Brain pericyte (primary cell): ENCODE measurements at regions not wholly inside any gene's neighbourhood (a gene's known extent, or its start where the extent isn't known, plus 50 kb on each side); places are given as distances from the start of the nearest gene placed in this dataset.
"Not testable (repeated sequence)": the region's sequence is repeated elsewhere in the genome, so short reads cannot be mapped to it uniquely, and the experiment has no call there.

Source experiments
- DNase-seq: peaks from one replicate; pipeline ENCODE4 v3.0.0-alpha.2; 2012; ENCODE audit warnings: low read depth, low spot score

DNA sequence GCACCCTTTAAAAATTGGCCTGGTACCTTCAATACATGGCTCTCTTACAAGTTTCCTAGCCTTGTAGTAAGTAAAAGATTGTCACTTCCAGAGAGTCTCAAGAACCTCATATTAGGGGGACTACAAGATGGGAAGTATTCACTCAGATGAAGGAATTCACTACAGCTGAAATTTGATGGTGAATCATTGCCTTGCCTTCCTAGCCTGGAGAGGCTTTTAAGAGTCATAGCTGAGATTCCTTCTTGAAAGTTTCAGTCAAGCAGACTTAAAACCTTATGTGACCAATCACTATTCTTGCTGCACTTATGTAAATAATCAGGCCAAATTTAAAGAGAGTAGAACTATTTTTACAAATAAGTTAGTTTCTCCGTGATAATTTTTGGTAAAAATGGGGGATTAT is 451.6 kb downstream of the TRHDE start:
- no peak for DNase-seq

DNA sequence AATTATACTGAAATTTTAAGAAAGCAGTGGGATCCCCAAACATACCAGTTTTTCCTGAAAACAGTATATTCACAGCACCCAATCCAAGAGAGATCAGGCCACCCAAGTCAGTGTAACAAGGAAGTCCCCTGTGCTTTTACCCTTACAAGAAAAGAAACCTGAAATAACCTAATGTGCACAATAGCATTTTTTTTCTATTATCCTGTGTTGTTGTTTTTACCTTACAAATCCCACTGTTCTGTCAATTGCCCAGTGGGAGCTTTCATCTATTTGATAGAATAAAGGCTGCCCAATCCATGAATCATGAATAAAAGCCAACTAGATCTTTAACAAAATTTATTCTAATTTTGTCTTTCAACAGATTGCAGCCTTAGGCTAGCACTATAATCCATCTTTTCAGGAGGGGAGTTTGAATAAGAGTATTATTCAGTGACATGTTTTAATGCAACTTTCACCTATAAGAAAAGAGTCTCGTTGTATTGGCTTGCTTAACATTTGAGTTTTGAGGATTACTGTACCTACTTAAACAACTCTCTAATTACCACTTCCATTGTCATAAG is 457.4 kb downstream of the TRHDE start:
- no peak for DNase-seq

GRCh38 chr12:72734581-72734980 is 462.4 kb downstream of the TRHDE start:
- no peak for DNase-seq

- DNase-seq: no peak
Observed at GRCh38 chr12:72738811-72739210, 466.6 kb downstream of the TRHDE start.

- no peak for DNase-seq
Observed at GRCh38 chr12:72740064-72740463, 467.9 kb downstream of the TRHDE start.

DNA sequence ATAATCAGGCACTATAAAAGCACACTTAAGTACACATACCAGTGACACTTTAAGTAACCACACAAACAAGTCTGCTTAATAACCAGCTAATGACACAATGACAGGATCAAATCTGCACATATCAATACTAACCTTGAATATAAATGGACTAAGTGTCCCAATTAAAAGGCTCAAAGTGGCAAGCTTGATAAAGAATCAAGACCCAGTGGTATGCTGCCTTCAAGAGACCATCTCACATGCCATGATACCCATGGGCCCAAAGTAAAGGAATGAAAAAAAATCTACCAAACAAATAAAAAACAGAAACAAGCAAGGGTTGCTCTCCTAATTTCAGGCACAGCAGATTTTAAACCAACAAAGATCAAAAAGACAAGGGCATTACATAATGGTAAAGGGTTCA is 470.4 kb downstream of the TRHDE start:
- no peak for DNase-seq

GRCh38 chr12:72746048-72746447 is 473.9 kb downstream of the TRHDE start:
- no peak for DNase-seq

GRCh38 chr12:72747111-72747849 is 475.1 kb downstream of the TRHDE start:
- DNase-seq: no peak

DNA sequence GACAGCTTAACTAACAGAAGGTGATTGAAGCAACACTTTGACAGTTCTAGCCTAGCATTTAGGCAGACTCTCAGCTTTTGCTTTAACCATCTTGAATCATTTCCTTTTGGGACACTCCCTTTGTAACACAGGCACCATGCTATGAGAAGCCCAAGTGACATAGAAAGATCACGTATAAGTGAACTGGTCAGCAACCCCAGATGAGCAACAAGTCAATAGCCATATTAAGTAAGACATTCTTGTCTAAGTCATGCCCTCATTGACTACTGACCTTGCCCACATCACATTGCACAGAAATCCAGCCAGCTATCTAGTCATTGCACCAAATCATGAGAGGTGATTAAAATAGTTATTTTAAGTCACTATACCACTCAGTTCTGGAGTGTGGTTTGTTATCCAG is 476.8 kb downstream of the TRHDE start:
- no peak for DNase-seq

DNA sequence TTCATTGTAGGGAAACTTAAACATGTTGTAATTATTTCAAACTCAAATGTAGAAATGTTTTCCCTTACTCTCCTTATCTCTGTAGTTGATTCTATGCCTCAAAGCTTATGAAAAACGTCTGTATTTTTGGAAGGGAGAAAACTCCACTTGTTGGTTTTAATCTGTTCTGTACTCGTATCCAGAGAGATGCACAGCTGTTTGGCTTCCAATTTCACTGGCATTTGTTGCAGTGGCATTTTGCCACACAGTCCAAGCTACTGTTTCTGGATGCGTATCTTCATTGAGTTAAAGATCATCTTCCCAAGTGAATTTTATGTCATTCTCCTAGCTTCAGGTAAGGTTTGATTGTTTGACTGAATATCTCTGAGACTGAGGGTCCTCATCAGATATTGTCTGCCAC is 481.4 kb downstream of the TRHDE start:
- no peak for DNase-seq

- not testable (repeated sequence) for DNase-seq
Observed at GRCh38 chr12:72754026-72754425, 481.9 kb downstream of the TRHDE start.

GRCh38 chr12:72766517-72766916 is 494.3 kb downstream of the TRHDE start:
- no peak for DNase-seq

DNA sequence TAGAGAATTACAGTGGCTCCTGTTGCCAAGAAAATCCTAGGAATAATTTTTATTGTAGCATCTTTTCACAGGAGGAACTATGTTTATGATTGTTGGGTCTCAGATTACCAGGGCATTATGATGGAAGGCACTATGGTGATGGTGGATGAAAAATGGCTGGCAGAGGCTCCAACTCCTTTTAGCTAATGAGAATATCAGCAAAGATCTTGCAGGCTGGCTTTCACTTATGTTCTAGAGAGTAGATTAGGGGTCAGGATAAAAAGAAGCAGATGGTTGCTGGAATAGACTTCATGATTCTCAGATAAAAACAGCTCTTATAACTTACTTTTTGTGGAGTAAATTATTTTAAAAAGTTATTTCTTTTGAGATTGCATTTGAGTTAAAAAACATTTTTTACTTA is 501.9 kb downstream of the TRHDE start:
- DNase-seq: no peak

DNA sequence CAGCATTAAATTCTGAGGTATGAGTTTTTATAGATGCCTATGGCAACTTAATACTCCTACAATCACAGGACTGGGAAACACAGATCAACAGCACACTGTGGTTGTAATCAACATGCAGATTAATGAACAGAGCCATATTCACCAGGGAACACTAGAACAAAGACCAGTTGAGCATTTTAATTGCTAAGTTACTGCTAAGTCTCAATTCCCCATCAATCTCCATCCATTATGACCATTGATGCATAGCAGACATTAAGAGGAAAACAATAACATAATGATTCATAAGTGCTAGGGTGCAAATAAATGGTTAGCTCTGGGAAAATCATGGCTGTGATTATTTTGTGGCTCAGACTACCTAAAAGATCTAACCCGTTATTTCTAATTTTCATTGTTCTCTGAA is 505.6 kb downstream of the TRHDE start:
- no peak for DNase-seq

GRCh38 chr12:72790273-72790672 is 518.1 kb downstream of the TRHDE start:
- no peak for DNase-seq

DNA sequence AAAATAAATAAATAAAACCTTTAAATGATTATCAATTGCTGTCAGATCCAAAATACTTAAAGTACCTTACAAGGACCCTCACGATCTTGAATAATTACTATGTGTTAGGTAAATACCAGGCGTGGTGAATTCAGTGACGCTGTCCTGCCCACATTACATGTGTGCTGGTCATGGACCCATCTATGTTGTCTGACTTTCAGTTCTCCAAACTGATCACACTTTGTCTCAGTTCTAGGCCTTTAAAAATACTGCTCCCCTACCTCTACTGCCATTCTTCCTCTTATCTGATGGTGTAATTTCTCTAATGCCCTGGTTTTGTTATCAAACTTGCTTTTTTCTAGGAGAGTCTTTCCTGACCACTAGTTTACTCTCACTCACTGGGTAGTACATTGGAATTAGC is 520.7 kb downstream of the TRHDE start:
- no peak for DNase-seq

- no peak for DNase-seq
Observed at GRCh38 chr12:72793796-72794195, 521.6 kb downstream of the TRHDE start.

- no peak for DNase-seq
Observed at GRCh38 chr12:72815421-72815820, 543.3 kb downstream of the TRHDE start.

- no peak for DNase-seq
Observed at GRCh38 chr12:72828662-72829324, 556.6 kb downstream of the TRHDE start.

DNA sequence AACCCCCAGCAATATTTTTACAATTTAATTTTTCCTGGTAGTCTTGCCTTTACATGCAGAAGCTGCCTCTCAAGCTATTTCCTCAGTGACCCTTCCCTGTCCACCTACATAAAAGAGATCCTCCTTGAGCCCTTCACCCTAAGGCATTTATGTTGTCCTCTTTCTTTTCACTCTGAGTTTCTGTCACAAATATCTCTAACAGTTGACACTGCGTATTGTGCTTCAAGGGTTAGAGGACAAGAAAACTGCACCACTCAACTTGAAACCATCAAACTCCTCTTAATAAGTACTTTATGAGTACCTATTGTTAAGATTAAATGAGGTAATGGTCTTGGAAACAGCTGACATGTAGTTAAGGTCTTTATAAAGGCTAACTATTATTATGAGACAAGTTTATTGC is 557.7 kb downstream of the TRHDE start:
- DNase-seq: no peak

GRCh38 chr12:72832024-72832423 is 559.9 kb downstream of the TRHDE start:
- no peak for DNase-seq

GRCh38 chr12:72836194-72836593 is 564.0 kb downstream of the TRHDE start:
- DNase-seq: no peak

DNA sequence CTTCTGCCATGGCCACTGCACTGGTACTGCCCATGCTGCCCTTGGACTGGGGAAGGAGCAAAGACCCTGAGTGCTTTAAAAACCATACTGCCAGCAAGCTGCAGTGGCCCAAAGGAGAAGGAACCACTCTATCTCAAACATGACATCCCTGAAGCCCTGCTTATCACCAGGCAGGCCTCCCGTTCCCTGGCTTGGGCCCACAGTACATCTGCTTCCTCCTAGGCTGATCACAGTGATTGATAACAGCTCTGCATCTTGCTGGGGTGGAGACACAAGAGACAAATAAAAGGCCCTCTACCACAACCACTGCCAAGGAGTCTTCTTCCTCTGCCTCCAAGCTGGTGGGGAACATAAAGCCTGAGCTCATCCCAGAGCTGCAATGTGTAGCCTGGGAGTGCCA is 567.5 kb downstream of the TRHDE start:
- no peak for DNase-seq
